HG02763 (cell line): ENCODE measurements at regions not wholly inside any gene's neighbourhood (a gene's known extent, or its start where the extent isn't known, plus 50 kb on each side); places are given as distances from the start of the nearest gene placed in this dataset.

Source experiments
- ATAC-seq: cut with Tn5 transposase; IDR thresholded peaks from one replicate; pipeline ENCODE4 v1.9.1; 2021; ENCODE audit warnings: mild to moderate bottlenecking, moderate library complexity; ENCODE audit not compliant: unreplicated experiment

DNA sequence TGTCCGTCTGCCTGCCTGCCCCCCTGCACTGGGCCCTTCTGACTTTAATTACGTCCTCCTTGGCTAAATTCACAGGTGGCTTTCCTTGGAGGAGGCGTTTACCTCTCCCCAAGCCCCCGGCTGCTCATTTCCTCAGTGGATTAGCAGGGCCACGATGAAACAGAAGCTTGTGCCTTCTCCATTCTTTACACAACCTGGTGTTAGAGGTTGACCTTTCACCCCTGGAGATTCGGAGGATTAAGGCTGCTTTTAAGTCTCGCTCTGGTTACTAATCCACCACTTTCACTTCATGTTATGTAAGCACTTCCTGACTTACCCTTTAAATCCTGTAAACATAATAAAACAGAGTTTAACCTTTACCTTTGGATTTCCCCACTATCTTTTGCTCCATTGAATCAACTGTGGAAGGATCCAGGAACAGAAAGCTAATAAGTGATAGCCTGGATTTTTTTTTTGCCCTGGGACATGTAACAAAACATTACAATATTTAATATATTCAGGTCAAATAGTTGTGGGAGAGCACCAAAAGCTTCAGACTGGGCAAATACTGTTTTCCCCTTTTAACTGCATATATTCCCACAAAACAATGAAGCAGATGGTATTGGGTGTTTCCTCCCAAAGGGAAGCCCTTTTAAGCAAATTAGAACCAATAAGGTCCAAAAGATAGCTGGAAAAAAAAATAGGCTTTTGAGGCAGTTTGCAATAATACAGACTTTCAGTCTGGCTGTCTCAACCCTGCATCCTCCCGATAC, 370.2 kb downstream of the EN1 start:
- ATAC-seq, result no peak

DNA sequence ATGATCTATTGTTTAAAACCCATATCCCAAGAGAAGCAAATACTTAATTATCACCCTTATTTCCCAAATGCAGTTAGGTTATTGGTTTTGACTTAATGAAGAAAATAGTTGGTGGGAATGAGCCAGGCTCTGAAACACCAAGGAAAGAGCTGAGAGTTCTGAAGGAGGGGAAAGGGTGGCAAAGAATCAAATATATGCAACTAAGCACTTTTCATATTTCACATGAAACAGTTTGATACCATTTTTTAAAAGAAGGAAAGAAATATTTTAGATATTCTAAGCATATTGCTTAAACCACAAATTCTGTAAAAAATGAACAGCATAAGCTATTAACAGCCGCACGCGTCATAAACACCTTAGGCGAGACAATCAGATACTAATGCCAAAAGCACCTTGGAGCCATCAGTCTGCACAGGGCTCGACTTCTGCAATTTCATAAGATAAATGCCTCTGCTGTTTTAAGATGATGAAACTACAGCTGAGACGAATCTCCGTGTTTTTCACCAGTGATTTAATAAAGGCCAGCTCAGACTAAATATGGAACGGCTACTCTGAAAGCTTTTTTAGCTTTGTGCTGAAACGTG, 371.7 kb downstream of the EN1 start:
- no peak for ATAC-seq

DNA sequence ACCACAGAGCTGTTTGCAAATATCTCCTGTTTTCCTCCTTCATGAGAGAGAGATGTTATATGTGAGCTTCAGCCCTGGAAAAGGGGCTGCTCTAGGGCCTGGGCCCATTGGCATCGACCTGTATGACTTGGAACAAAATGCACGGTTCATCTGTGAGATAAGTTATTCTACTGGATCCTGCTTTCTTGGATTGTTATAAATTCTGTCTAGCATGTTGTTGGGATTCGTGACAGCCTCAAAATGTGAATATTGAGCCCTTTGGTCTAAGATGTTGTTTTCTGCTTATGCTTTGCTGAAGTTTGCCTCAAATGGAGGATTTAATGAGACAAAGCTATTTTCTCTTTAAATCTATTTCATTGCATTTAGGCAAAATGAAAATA, 372.9 kb downstream of the EN1 start:
- no peak for ATAC-seq

- ATAC-seq, result no peak
Measured at GRCh38 chr2:118473846-118474540, 373.5 kb downstream of the EN1 start.

DNA sequence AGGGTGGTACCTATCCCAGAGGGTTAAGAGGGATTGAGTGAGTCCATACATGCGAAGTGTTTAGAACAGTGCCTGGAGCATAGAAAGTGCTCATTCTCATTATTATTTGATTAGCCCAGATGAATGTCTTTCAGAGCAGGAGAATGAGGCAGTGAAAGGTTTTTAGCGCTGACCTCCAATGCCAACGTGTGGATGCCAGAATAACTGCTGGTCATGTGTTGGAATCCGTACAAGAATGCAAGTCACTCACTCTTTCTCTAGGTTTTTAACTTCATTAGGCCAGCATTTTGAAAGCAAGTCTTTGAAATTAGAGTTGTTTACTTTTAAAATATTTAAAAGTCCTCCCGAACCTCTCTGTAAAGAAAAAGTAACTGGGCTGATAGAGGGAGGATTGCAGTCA, 374.2 kb downstream of the EN1 start:
- ATAC-seq, result no peak

GRCh38 chr2:118470297-118470696, 377.2 kb downstream of the EN1 start:
- no peak for ATAC-seq

DNA sequence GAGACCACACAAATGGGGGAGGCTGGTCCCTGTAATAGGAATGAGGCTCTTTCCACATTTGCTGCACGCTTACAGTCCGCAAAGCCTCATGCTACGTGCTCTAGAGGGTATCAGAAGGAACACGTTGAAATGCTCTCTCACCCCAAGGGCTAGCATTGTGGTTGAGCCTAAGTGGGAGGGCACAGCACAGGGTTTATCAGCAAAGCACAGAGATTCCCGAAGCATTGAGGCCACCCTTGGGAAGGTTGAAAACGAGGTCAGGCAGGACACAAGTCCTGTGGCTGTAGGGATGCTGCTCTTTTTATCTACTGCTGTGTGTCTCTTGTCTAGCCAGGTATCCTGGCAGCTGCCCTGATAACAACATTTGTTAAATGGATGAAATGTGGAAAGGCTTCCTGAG, 378.3 kb downstream of the EN1 start:
- no peak for ATAC-seq

DNA sequence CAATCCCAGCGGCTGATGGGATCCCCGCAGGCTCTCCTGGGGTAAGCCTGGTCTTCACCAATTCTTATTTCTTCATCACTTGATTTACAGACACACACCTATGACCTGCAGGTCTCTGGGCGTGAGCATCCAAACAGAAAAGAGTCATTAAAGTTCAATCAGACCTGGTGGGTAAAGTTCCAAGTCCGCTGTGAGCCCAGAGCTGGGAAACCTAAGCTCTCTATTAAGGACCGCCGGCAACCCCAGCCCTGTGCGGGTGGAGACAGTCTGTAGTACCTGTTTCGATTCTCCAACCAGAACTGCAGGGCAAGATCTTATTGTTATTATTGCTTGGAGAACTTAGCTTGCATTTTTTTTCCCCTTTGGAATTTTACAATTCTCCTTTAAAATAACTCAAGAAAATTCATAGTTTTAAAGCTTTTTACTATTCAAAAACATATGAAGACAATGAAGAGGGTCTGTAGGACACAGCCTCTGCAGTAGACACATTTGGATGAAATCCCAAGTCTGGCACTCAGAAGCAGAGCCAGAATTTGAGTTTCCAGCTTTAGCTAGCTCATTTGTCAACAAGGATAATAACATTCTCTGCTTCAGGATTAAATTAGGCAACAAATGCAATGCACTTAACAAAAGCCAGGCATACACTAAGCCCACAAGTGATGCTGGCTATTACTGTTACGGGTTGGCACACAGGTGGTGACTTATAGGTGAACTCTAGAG, 376.4 kb downstream of the INSIG2 start:
- ATAC-seq, result no peak

DNA sequence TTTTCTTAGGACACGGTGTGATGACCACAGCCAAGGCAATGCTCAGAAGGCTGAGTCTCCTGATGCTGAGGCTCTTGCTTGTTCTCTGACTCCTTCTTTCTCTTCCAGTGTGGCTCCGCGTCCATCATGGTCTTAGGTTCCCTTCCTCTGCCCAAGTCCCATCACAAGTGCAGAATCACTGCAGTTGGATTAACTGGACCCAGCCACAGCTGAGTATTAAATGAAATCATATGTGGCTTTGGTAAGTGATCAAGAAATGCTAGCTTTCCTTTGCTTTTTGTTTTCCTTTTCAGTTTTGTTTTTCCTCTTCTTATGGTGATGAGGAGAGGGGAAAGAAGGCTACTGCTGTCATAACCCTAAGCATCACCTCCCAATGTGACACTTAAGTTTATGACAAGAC, 375.8 kb downstream of the INSIG2 start:
- no peak for ATAC-seq

DNA sequence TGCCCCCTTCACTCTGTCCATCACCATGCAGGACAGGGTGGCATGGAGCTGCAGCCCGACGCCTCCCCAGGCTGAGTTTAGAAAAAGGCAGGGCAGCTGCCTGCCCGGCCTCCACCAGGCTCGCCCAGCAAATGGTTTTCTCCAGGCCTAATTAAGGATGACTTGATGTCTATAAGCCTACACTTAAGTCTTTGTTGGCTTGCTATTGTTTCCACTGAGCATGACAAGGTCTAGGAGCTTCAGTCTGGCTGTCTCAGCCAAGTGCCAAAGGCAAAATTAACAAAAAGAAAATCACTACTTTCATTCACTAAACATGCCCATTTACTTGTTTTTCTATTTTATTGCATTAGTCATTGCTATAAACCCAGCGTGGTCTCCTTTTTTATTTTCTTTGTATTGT, 372.2 kb downstream of the INSIG2 start:
- ATAC-seq, result no peak

- ATAC-seq, result no peak
Measured at GRCh38 chr2:118459426-118459825, 371.2 kb downstream of the INSIG2 start.

- no peak for ATAC-seq
Measured at GRCh38 chr2:118457951-118458350, 369.7 kb downstream of the INSIG2 start.

- ATAC-seq, result no peak
Measured at GRCh38 chr2:118449401-118449800, 361.1 kb downstream of the INSIG2 start.

GRCh38 chr2:118443596-118443995, 355.3 kb downstream of the INSIG2 start:
- ATAC-seq, result no peak

- ATAC-seq, result no peak
Measured at GRCh38 chr2:118442996-118443553, 354.8 kb downstream of the INSIG2 start.

GRCh38 chr2:118442046-118442445, 353.8 kb downstream of the INSIG2 start:
- ATAC-seq, result no peak

GRCh38 chr2:118440404-118441098, 352.3 kb downstream of the INSIG2 start:
- no peak for ATAC-seq

DNA sequence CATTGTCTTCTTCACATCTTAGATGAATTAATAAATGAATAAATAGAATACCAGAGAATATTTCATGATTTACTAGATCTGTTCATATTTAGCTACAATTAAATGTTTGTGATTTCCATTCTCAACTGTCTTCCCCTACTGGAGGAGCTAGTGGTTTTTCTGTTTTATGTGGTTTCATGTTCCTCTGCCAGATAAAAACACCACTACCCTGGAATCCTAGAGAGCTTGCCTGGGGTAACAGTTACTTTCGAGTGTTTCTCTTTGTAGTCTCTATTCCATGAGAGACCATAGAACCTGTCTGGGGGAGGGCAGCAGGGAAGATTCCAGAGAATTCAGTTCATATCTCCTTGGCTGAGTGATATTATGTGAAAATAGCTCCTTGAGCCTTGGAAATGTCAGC, 349.2 kb downstream of the INSIG2 start:
- ATAC-seq, result no peak

- ATAC-seq, result no peak
Measured at GRCh38 chr2:118431997-118432396, 343.7 kb downstream of the INSIG2 start.

GRCh38 chr2:118431586-118431985, 343.3 kb downstream of the INSIG2 start:
- ATAC-seq, result no peak

GRCh38 chr2:118431165-118431517, 342.9 kb downstream of the INSIG2 start:
- ATAC-seq, result no peak
